ENCODE measurements at regions not wholly inside any gene's neighbourhood (a gene's known extent, or its start where the extent isn't known, plus 50 kb on each side); places are given as distances from the start of the nearest gene placed in this dataset.

DNA sequence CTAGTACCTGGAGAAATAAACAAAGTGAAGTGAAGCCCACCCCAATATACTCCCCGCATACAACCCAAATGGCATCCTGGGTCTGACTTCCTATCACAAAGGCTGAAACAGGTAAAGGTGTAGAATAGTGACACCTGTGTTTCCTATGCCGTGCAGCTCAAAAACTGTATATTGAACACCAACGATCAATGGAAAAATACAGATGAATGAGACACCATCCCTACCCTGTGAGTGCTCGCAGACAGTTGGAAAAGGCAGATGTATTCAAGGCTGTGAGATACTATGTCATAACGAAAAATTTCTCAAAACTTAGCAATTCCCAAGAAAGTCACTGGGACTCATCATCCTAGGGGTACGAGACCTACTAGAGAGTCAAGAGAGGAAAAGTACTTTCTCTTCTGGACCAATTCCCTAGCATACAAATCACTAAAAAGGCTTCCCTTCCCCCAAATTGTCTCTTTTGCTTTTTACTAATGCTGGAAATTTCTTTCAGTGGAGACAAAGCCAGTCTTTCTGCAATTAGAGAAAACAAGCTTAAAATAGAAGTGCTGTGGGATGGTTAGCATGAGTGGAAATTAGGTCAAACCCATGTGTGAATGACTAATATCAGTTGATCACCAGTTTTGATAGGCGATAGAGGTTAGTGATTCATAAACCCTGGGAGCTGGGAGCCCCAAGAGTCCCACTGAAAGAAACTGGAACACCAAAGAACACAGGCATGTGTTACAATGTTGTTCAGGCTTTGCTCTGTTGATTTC, 249.7 kb downstream of the SPTSSA start:
- DNase-seq (ENCODE audit: low read depth) = no peak

DNA sequence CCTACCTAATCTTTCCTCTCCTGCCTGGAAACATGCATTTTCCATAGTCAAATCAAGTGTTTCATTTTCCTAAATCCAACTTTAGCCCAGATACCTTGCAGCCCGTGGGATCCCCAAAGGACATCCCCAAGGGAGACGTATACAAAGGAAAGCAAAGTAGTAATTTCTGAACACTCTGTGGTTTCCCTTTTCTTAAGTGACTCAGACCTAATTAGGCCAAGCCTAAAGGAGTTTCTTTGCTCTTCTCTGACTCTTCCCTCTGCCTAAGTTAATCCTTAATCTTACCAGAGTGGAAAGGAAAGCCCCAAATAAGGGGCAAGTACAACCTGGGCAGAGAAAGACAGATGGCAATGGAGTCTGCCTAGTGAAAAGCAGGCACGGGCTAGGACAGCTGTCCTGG, 250.3 kb downstream of the SPTSSA start:
- DNase-seq (ENCODE audit: low read depth) = no peak

DNA sequence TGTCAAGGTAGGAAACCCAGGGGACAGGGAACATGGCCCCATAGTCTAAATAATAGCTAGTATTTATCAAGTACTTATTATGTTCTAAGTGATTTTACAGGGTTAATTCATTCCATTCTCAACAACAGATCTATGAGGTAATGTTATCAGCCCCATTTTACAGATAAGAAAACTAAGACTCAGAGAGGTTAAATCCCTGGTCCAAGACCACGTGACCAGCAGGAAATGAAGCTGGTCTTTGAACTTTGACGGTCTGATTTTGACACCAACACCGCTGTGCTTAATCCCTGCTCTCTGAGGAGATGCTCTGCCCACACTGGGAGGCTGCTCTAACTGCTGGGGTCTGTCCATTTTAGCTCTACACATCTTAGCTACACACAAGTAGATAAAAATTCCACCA, 253.5 kb downstream of the SPTSSA start:
- DNase-seq (ENCODE audit: low read depth) = no peak

- DNase-seq (ENCODE audit: low read depth) = no peak
Measured at GRCh38 chr14:34205799-34206198, 254.9 kb upstream of the EGLN3 start.

- no peak for DNase-seq (ENCODE audit: low read depth)
Measured at GRCh38 chr14:34204774-34205173, 253.9 kb upstream of the EGLN3 start.

GRCh38 chr14:34203251-34203722, 252.4 kb upstream of the EGLN3 start:
- DNase-seq (ENCODE audit: low read depth) = no peak

GRCh38 chr14:34201909-34202637, 251.2 kb upstream of the EGLN3 start:
- no peak for DNase-seq (ENCODE audit: low read depth)

GRCh38 chr14:34199585-34199984, 248.7 kb upstream of the EGLN3 start:
- no peak for DNase-seq (ENCODE audit: low read depth)

GRCh38 chr14:34198096-34198495, 247.2 kb upstream of the EGLN3 start:
- DNase-seq (ENCODE audit: low read depth) = no peak

DNA sequence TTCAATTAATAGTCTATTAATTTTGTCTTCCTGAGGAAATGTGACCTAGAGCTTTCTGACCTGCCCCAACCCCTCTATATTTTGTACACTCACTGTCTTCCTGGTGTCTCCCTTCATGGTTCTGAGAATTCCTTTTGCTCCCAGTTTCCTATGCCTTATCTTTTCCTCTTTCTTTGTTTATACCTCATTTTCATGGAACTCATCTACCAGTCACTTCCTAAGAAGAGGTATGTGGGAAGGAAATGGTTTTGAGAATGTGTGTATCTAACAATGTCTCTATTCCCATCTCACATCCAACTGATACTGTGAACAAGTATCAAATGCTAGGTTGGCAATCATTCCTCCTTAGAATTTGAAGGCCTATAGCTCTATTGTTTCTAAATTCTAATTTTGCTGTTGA, 245.1 kb upstream of the EGLN3 start:
- no peak for DNase-seq (ENCODE audit: low read depth)

DNA sequence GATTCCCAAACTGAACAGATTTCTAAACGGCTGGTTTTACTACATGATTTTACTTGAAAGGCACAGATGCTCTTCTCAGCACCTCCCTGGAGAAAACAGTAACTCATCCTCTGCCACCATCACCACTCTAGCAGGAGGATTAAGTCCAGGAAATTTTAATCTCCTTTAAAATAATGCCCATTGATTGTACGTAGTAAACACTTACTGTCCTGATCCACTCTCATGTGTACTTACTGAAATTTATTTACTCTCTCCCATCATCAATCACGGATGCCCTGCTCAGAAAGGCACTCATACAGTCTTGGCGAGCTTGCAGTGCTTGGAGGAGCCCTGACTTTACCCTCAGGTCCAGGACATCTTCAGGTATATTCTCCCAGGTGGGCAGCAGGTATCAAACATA, 239.8 kb upstream of the EGLN3 start:
- no peak for DNase-seq (ENCODE audit: low read depth)

- no peak for DNase-seq (ENCODE audit: low read depth)
Measured at GRCh38 chr14:34189866-34190265, 239.0 kb upstream of the EGLN3 start.

DNA sequence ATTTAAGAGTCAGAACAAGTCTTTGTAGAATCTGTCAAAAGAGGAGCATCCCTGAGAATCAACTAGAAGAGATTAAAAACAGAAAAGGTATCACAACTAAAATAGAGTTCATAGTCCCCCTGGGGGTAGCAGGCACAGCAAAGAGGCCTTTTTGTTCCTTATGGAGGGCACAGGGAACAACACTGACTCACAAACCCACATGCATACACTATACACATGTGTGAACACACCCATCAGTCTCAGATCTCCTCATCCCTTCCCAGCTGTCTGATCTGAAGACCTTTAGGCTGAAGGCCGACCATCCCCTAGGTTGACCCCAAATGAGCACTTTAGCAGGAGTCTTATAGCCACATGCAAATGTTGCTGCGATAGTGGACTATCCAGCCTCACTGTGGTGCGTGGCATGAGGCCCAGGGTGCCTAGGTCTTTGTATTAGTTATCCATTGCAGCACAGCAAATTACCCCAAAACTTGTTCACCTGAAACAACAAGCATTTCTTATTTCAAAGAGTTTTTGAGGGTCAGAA, 236.7 kb upstream of the EGLN3 start:
- DNase-seq (ENCODE audit: low read depth) = no peak

- no peak for DNase-seq (ENCODE audit: low read depth)
Measured at GRCh38 chr14:34187061-34187460, 236.2 kb upstream of the EGLN3 start.

DNA sequence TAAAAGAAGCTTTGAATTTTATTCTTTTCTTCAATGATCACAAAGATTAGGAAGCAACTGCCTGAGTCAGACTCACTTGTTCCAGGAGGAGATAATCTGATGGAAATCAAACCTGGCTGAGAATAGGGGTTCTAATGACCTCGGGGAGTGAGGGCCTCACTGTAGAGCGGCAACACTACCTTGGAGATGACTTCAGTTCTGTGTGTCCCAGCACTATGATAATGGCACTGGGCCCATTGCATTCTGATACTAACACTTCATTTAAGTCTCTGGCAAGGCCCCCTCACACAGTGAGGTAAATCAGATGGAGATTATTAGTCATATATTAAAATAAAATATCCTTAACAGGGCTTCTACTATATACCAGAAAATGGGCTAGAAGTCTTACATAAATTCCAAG, 233.3 kb upstream of the EGLN3 start:
- no peak for DNase-seq (ENCODE audit: low read depth)

DNA sequence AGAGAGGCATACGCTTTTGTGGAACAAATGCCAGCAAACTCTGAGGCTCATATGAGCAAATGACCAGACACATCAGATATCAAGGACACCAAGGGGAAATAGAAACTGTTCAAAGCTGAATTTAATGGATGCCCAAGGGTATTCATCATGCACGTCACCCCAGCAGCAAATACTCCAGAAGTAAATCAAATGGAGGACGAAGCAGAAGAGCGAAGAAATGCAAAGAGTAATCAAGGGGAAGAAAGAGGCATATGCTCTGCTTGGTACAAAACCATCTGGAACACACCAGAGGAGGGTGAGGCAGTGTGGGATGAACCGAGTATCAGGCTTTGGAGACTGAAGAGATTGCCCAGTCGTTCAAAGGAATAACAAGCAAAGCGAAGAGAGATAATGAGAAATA, 232.6 kb upstream of the EGLN3 start:
- DNase-seq (ENCODE audit: low read depth) = no peak

DNA sequence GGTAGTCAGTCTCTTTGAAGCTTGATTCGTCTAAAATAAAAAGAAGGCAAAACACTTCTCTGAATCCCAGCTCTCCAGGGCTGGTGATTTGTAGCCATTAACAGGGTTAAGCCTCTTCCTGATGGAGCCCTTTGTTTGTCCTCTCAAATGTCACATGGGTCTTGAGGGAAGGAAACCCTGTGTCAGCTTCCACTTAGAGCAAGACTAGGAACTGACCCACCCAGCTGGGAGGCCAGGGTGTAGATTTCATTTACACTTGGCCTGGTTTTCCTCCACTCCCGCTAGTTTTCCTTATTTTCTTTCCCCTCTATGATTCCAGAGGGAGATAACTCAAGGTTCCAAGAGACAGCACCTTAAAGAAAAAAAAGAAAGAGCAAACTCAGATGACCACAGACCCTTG, 230.5 kb upstream of the EGLN3 start:
- DNase-seq (ENCODE audit: low read depth) = no peak

- no peak for DNase-seq (ENCODE audit: low read depth)
Measured at GRCh38 chr14:34180869-34181268, 230.0 kb upstream of the EGLN3 start.

- no peak for DNase-seq (ENCODE audit: low read depth)
Measured at GRCh38 chr14:34180434-34180833, 229.6 kb upstream of the EGLN3 start.

GRCh38 chr14:34179727-34180126, 228.9 kb upstream of the EGLN3 start:
- DNase-seq (ENCODE audit: low read depth) = no peak

DNA sequence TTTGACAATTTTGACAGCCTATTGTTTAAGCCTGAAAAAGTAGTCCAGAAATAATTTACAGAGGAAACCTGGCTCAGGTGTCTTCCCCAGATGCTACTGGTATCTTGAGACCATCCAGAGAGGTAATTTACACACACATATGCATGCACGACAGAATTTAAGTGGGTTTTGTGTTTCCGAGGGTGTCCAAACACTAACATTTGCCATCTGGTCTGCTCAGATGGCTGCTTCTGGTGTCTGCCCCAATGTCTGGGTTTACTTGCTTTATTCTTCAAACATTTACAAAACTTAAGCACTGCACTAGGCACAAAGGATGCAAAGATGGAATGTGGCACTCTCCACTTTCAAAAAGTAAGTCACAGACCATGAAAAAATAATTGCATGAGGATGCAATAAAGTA, 226.6 kb upstream of the EGLN3 start:
- no peak for DNase-seq (ENCODE audit: low read depth)

DNA sequence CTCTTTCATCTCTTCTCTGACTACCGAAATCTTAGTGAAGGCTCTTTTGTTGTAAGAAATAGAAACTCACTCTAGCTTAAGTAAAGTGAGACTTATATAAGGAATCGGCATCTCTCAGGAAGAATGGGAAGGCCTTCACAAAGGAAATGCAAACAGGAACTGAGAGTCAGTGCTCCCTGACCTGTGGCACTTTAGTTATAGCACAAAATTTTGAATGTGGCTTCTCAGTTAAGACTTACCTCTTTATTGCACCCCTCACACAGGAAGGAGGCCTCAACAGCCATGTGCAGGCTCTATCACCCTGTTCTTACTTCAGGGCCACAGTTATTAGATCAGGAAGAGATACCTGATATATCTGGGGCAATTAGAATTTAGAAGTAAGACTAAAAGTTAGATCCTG, 224.7 kb upstream of the EGLN3 start:
- DNase-seq (ENCODE audit: low read depth) = no peak

GRCh38 chr14:34174973-34175372, 224.1 kb upstream of the EGLN3 start:
- no peak for DNase-seq (ENCODE audit: low read depth)
